Esophagus squamous epithelium (tissue), 5 donors: ENCODE measurements at regions not wholly inside any gene's neighbourhood (a gene's known extent, or its start where the extent isn't known, plus 50 kb on each side); places are given as distances from the start of the nearest gene placed in this dataset.

Experiments used
- DNase-seq: peaks from one replicate; lab custom pipeline; 2025; lab: John Stamatoyannopoulos, UW
- H3K27ac ChIP-seq, 4 donors: fragments of 200-600 bp; sonication (generic); one replicate each; pipeline ENCODE4 v1.5.1; 2016 to 2019; ENCODE audit warnings: mild to moderate bottlenecking in 1 of 4
- H3K27me3 ChIP-seq, 4 donors: fragments of 200-600 bp; sonication (generic); 1 replicate in 3 of 4; 2 replicates in 1 of 4; pipeline versions ENCODE4 v1.5.1 to v1.6.0; 2017 to 2021; ENCODE audit warnings: antibody characterized with exemption in 1 of 4
- H3K36me3 ChIP-seq, 3 donors: fragments of 200-600 bp; sonication (generic); one replicate each; pipeline ENCODE4 v1.5.1; 2016 to 2019
- H3K4me1 ChIP-seq, 3 donors: fragments of 200-600 bp; sonication (generic); one replicate each; pipeline ENCODE4 v1.5.1; 2017 to 2019
- H3K4me3 ChIP-seq, 4 donors: fragments of 200-600 bp; sonication (generic); 1 replicate in 3 of 4; 2 replicates in 1 of 4; pipeline ENCODE4 v1.5.1; 2016 to 2019; ENCODE audit warnings: mild to moderate bottlenecking in 2 of 4, moderate library complexity in 1 of 4
- H3K9me3 ChIP-seq, 3 donors: fragments of 200-600 bp; sonication (generic); one replicate each; pipeline ENCODE4 v1.5.1; 2016 to 2019
- POLR2A ChIP-seq, 4 donors: fragments of 450-650 bp; IDR thresholded peaks; one replicate each; pipeline ENCODE4 v1.6.1; 2017; ENCODE audit warnings: antibody characterized with exemption in 4 of 4, mild to moderate bottlenecking in 4 of 4, moderate library complexity in 3 of 4
- WGBS, 2 donors: methylation state at CpG; one replicate each; pipeline ENCODE4 v1.1.5; 2018; 5-methylcytosine and 5-hydroxymethylcytosine counted together
- intact Hi-C: fragments of 100-400 bp; cut with DNase I; formaldehyde crosslinking; loops from one replicate; pipeline ENCODE4 v1.15.0; 2022
- TF ChIP-seq, protein P1 (sequence below), 6 experiments: fragments of 450-650 bp in 4 of 6; fragments of 200-600 bp in 2 of 6; sonication (generic) in 2 of 6; IDR thresholded peaks; one replicate each; pipeline ENCODE4 v1.5.1; 2016 to 2019; ENCODE audit warnings: antibody characterized with exemption in 6 of 6, mild to moderate bottlenecking in 4 of 6, moderate library complexity in 4 of 6
- donor health status: DM: yes; HTN: yes; CAD: no.

DNA sequence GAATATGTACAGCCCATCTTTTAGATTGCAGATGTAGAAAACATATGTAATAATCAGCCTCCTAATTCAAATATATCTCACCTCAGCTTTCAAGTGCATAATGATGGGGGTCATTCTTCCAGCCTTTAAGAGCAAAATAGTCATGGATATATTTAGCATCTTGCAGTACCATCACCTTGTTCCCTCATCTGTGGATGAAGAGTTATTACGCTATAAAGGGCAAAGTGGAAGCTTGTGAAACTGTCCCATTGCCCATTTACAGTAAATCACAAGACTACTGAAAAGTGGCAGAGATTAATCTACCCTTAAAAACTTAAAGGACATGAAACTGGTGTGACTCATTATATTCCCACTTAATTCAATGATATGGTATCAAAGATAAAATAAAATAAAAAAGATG is 979.7 kb upstream of the HS3ST1 start:
- WGBS, 2 donors, result 81 to 90% methylated on average over 1 of the region's 1 CpG
- TF ChIP-seq POLR2A (IDR thresholded peaks at IDR 0.05), result no peak
- TF ChIP-seq, protein P1, sequence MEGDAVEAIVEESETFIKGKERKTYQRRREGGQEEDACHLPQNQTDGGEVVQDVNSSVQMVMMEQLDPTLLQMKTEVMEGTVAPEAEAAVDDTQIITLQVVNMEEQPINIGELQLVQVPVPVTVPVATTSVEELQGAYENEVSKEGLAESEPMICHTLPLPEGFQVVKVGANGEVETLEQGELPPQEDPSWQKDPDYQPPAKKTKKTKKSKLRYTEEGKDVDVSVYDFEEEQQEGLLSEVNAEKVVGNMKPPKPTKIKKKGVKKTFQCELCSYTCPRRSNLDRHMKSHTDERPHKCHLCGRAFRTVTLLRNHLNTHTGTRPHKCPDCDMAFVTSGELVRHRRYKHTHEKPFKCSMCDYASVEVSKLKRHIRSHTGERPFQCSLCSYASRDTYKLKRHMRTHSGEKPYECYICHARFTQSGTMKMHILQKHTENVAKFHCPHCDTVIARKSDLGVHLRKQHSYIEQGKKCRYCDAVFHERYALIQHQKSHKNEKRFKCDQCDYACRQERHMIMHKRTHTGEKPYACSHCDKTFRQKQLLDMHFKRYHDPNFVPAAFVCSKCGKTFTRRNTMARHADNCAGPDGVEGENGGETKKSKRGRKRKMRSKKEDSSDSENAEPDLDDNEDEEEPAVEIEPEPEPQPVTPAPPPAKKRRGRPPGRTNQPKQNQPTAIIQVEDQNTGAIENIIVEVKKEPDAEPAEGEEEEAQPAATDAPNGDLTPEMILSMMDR (IDR thresholded peaks at IDR 0.05), result no peak
- DNase-seq, result no peak
- Histone ChIP-seq H3K4me1 (no peaks in the 10 kb centered on the region), H3K27ac (no peak overlapping the region), H3K27me3 (no peaks in the 10 kb centered on the region), H3K36me3 (no peaks in the 10 kb centered on the region), H3K9me3 (no peaks in the 10 kb centered on the region), H3K4me3 (no peak overlapping the region)
- intact Hi-C loops, result no loop called here

- TF ChIP-seq, protein P1 (IDR thresholded peaks at IDR 0.05), result no peak
- no peak for TF ChIP-seq POLR2A (IDR thresholded peaks at IDR 0.05)
- H3K4me3 ChIP-seq, result no peak overlapping the region
- 63 to 79% methylated on average over 2 of the region's 2 CpGs for WGBS, 2 donors
- no peaks in the 10 kb centered on the region for H3K27me3 ChIP-seq
- H3K4me1 ChIP-seq, result no peaks in the 10 kb centered on the region
- intact Hi-C loops, result no loop called here
- DNase-seq, result no peak
- no peak overlapping the region for H3K27ac ChIP-seq
- no peaks in the 10 kb centered on the region for H3K9me3 ChIP-seq
- no peaks in the 10 kb centered on the region for H3K36me3 ChIP-seq
These were observed 974.5 kb upstream of the HS3ST1 start for GRCh38 chr4:12403175-12403574.

- Histone ChIP-seq H3K4me3 (no peak overlapping the region), H3K27ac (no peak overlapping the region), H3K4me1 (no peaks in the 10 kb centered on the region), H3K36me3 (no peaks in the 10 kb centered on the region), H3K9me3 (no peaks in the 10 kb centered on the region), H3K27me3 (no peaks in the 10 kb centered on the region)
- 34 to 36% methylated on average over 4 of the region's 4 CpGs for WGBS, 2 donors
- no peak for DNase-seq
- TF ChIP-seq POLR2A (IDR thresholded peaks at IDR 0.05), result no peak
- TF ChIP-seq, protein P1 (IDR thresholded peaks at IDR 0.05), result no peak
- intact Hi-C loops, result no loop called here
These were observed 971.1 kb upstream of the HS3ST1 start for GRCh38 chr4:12399781-12400180.

GRCh38 chr4:12393631-12394262 is 965.1 kb upstream of the HS3ST1 start:
- TF ChIP-seq, protein P1 (IDR thresholded peaks at IDR 0.05), result no peak
- no peak for TF ChIP-seq POLR2A (IDR thresholded peaks at IDR 0.05)
- DNase-seq, result no peak
- H3K27ac ChIP-seq, result no peak overlapping the region
- no peak overlapping the region for H3K4me3 ChIP-seq
- no peaks in the 10 kb centered on the region for H3K9me3 ChIP-seq
- intact Hi-C loops, result no loop called here
- H3K4me1 ChIP-seq, result no peaks in the 10 kb centered on the region
- H3K36me3 ChIP-seq, result no peaks in the 10 kb centered on the region
- H3K27me3 ChIP-seq, result no peaks in the 10 kb centered on the region
- WGBS, 2 donors, result 48 to 56% methylated on average over 2 of the region's 2 CpGs

- no peak for DNase-seq
- 44 to 48% methylated on average over 2 of the region's 2 CpGs for WGBS, 2 donors
- Histone ChIP-seq H3K27me3 (no peaks in the 10 kb centered on the region), H3K27ac (no peak overlapping the region), H3K9me3 (no peaks in the 10 kb centered on the region), H3K4me3 (no peak overlapping the region), H3K36me3 (no peaks in the 10 kb centered on the region), H3K4me1 (no peaks in the 10 kb centered on the region)
- intact Hi-C loops, result no loop called here
- no peak for TF ChIP-seq POLR2A (IDR thresholded peaks at IDR 0.05)
- TF ChIP-seq, protein P1 (IDR thresholded peaks at IDR 0.05), result no peak
These were observed 960.9 kb upstream of the HS3ST1 start for GRCh38 chr4:12389604-12390003.
